Smooth muscle cell (in vitro differentiated cells): ENCODE measurements at regions not wholly inside any gene's neighbourhood (a gene's known extent, or its start where the extent isn't known, plus 50 kb on each side); places are given as distances from the start of the nearest gene placed in this dataset.

Experiments
- DNase-seq: peaks from one replicate; lab custom pipeline; 2025; ENCODE audit not compliant: unreplicated experiment; lab: John Stamatoyannopoulos, UW
- H2AFZ ChIP-seq: fragments of 200-600 bp; sonication (generic); 2 replicates; pipeline ENCODE4 v1.6.0; 2016; ENCODE audit warnings: antibody characterized with exemption, low read depth, mild to moderate bottlenecking
- H3F3A ChIP-seq: fragments of 200-600 bp; sonication (generic); 2 replicates; pipeline ENCODE4 v1.6.0; 2017; ENCODE audit warnings: antibody characterized with exemption, low read depth
- H3K27ac ChIP-seq: fragments of 200-600 bp; sonication (generic); 2 replicates; pipeline ENCODE4 v1.5.1; 2016; ENCODE audit warnings: low read depth, mild to moderate bottlenecking
- H3K27me3 ChIP-seq: fragments of 200-600 bp; sonication (generic); 2 replicates; pipeline ENCODE4 v1.6.1; 2016; ENCODE audit warnings: low read depth, mild to moderate bottlenecking
- H3K36me3 ChIP-seq: fragments of 200-600 bp; sonication (generic); 2 replicates; pipeline ENCODE4 v1.5.1; 2016; ENCODE audit warnings: low read depth
- H3K4me1 ChIP-seq: fragments of 200-600 bp; sonication (generic); 2 replicates; pipeline ENCODE4 v1.5.1; 2016; ENCODE audit warnings: low read depth
- H3K4me2 ChIP-seq: fragments of 200-600 bp; sonication (generic); 2 replicates; pipeline ENCODE4 v1.6.0; 2016; ENCODE audit warnings: mild to moderate bottlenecking
- H3K4me3 ChIP-seq: fragments of 200-600 bp; sonication (generic); 2 replicates; pipeline ENCODE4 v1.5.1; 2016; ENCODE audit warnings: mild to moderate bottlenecking
- H3K79me2 ChIP-seq: fragments of 200-600 bp; sonication (generic); 2 replicates; pipeline ENCODE4 v1.6.0; 2016; ENCODE audit warnings: low read depth, mild to moderate bottlenecking
- H3K9ac ChIP-seq: fragments of 200-600 bp; sonication (generic); 2 replicates; pipeline ENCODE4 v1.6.0; 2016; ENCODE audit warnings: low read depth
- H3K9me3 ChIP-seq: fragments of 200-600 bp; sonication (generic); replicated peaks from 2 replicates; pipeline ENCODE4 v1.5.1; 2016; ENCODE audit warnings: low read depth
- H4K20me1 ChIP-seq: fragments of 200-600 bp; sonication (generic); 2 replicates; pipeline ENCODE4 v1.6.0; 2016; ENCODE audit warnings: low read depth
- CTCF ChIP-seq: fragments of 200-600 bp; sonication (generic); IDR thresholded peaks from 2 replicates; pipeline ENCODE4 v1.5.1; 2017; ENCODE audit warnings: borderline replicate concordance, mild to moderate bottlenecking, antibody characterized with exemption; ENCODE audit not compliant: insufficient read depth, poor library complexity, severe bottlenecking
- WGBS: methylation state at CpG from one replicate; pipeline ENCODE4 v1.1.7; 2016; ENCODE audit warnings: low lambda C conversion rate; 5-methylcytosine and 5-hydroxymethylcytosine counted together

GRCh38 chr15:98518823-98519561 lies 129.3 kb upstream of the IGF1R start:
- Histone ChIP-seq H3K9me3 (no peaks in the 10 kb centered on the region), H3K27me3 (no peaks in the 10 kb centered on the region), H3K4me3 (no peak overlapping the region), H3K36me3 (no peaks in the 10 kb centered on the region), H2AFZ (peak overlapping the region; percentile 62), H3K4me2 (peak overlapping the region; percentile 51), H3K9ac (no peak overlapping the region), H4K20me1 (no peaks in the 10 kb centered on the region), H3F3A (no peaks in the 10 kb centered on the region), H3K79me2 (no peaks in the 10 kb centered on the region), H3K27ac (no peak overlapping the region), H3K4me1 (no peaks in the 10 kb centered on the region)
- no peak for DNase-seq
- peak; percentile 68 for TF ChIP-seq CTCF
- WGBS, result 36% methylated on average over 19 of the region's 19 CpGs

- H3K4me2 ChIP-seq, result no peak overlapping the region
- H3K36me3 ChIP-seq, result no peaks in the 10 kb centered on the region
- H3K27ac ChIP-seq, result no peak overlapping the region
- no peaks in the 10 kb centered on the region for H3F3A ChIP-seq
- H3K79me2 ChIP-seq, result no peaks in the 10 kb centered on the region
- H4K20me1 ChIP-seq, result no peaks in the 10 kb centered on the region
- peak overlapping the region; percentile 77 for H2AFZ ChIP-seq
- no peaks in the 10 kb centered on the region for H3K9me3 ChIP-seq
- no peak for TF ChIP-seq CTCF
- H3K4me1 ChIP-seq, result no peaks in the 10 kb centered on the region
- 75% methylated on average over 10 of the region's 10 CpGs for WGBS
- no peak overlapping the region for H3K9ac ChIP-seq
- DNase-seq, result no peak
- no peaks in the 10 kb centered on the region for H3K27me3 ChIP-seq
- H3K4me3 ChIP-seq, result no peak overlapping the region
Measured at GRCh38 chr15:98519767-98520550, 128.4 kb upstream of the IGF1R start.

- Histone ChIP-seq H3K27me3 (no peaks in the 10 kb centered on the region), H4K20me1 (no peaks in the 10 kb centered on the region), H3K4me3 (no peak overlapping the region), H3K79me2 (no peaks in the 10 kb centered on the region), H2AFZ (no peak overlapping the region), H3K9me3 (no peaks in the 10 kb centered on the region), H3K4me1 (no peaks in the 10 kb centered on the region), H3K36me3 (no peaks in the 10 kb centered on the region), H3K4me2 (no peak overlapping the region), H3F3A (no peaks in the 10 kb centered on the region), H3K27ac (no peak overlapping the region), H3K9ac (no peak overlapping the region)
- TF ChIP-seq CTCF, result no peak
- DNase-seq, result no peak
- 75% methylated on average over 5 of the region's 5 CpGs for WGBS
Measured at GRCh38 chr15:98522127-98522526, 126.2 kb upstream of the IGF1R start.
